Suprapubic skin (tissue), 4 donors: ENCODE measurements at regions not wholly inside any gene's neighbourhood (a gene's known extent, or its start where the extent isn't known, plus 50 kb on each side); places are given as distances from the start of the nearest gene placed in this dataset.

ENCODE experiments used
- DNase-seq, 2 donors: peaks; one replicate each; pipeline ENCODE4 v3.0.0-alpha.2; 2019; ENCODE audit warnings: low spot score in 2 of 2
- H3K27ac ChIP-seq: fragments of 200-600 bp; sonication (generic); one replicate; pipeline ENCODE4 v1.5.1; 2019
- H3K27me3 ChIP-seq: fragments of 200-600 bp; sonication (generic); one replicate; pipeline ENCODE4 v1.5.1; 2019
- H3K36me3 ChIP-seq: fragments of 200-600 bp; sonication (generic); one replicate; pipeline ENCODE4 v1.5.1; 2019
- H3K4me1 ChIP-seq: fragments of 200-600 bp; sonication (generic); one replicate; pipeline ENCODE4 v1.5.1; 2019
- H3K4me3 ChIP-seq: fragments of 200-600 bp; sonication (generic); one replicate; pipeline ENCODE4 v1.5.1; 2019; ENCODE audit warnings: mild to moderate bottlenecking
- H3K9me3 ChIP-seq: fragments of 200-600 bp; sonication (generic); one replicate; pipeline ENCODE4 v1.5.1; 2019
- CTCF ChIP-seq, 2 donors: fragments of 200-600 bp in 1 of 2; fragments of 450-650 bp in 1 of 2; sonication (generic) in 1 of 2; IDR thresholded peaks; one replicate each; pipeline ENCODE4 v1.5.1; 2016 to 2019; ENCODE audit warnings: antibody characterized with exemption in 2 of 2, mild to moderate bottlenecking in 1 of 2, moderate library complexity in 1 of 2
- EP300 ChIP-seq: sonication (generic); formaldehyde crosslinking; IDR thresholded peaks from one replicate; pipeline ENCODE4 v1.6.1; 2017; ENCODE audit warnings: antibody characterized with exemption
- POLR2A ChIP-seq, 2 donors: fragments of 450-650 bp; IDR thresholded peaks; one replicate each; pipeline ENCODE4 v1.6.1; 2017; ENCODE audit warnings: antibody characterized with exemption in 2 of 2, mild to moderate bottlenecking in 2 of 2, moderate library complexity in 2 of 2
- POLR2AphosphoS5 ChIP-seq, 3 donors: sonication (generic); formaldehyde crosslinking; IDR thresholded peaks; one replicate each; pipeline ENCODE4 v1.6.1; 2017; ENCODE audit warnings: antibody characterized with exemption in 3 of 3
- WGBS: methylation state at CpG from one replicate; pipeline ENCODE4 v1.1.5; 2018; 5-methylcytosine and 5-hydroxymethylcytosine counted together

GRCh38 chr12:108076556-108076955 is 52.5 kb upstream of the WSCD2 start:
- 80% methylated on average over 5 of the region's 5 CpGs for WGBS
- no peaks in the 10 kb centered on the region for H3K9me3 ChIP-seq
- TF ChIP-seq EP300 (no peak), POLR2A (IDR thresholded peaks at IDR 0.05) (no peak), POLR2AphosphoS5 (IDR thresholded peaks at IDR 0.05) (no peak), CTCF (IDR thresholded peaks at IDR 0.05) (no peak)
- DNase-seq, result peak in 1 of 2 donors; percentile 11
- H3K4me3 ChIP-seq, result no peak overlapping the region
- no peaks in the 10 kb centered on the region for H3K4me1 ChIP-seq
- H3K36me3 ChIP-seq, result no peaks in the 10 kb centered on the region
- peaks cover 23% of the 10 kb centered on the region for H3K27me3 ChIP-seq
- H3K27ac ChIP-seq, result no peak overlapping the region

- DNase-seq, result peak in 1 of 2 donors; percentile 12
- Histone ChIP-seq H3K9me3 (no peaks in the 10 kb centered on the region), H3K27ac (no peak overlapping the region), H3K27me3 (peaks cover 18% of the 10 kb centered on the region), H3K4me1 (no peaks in the 10 kb centered on the region), H3K4me3 (no peak overlapping the region), H3K36me3 (no peaks in the 10 kb centered on the region)
- WGBS, result 50% methylated on average over 3 of the region's 3 CpGs
- TF ChIP-seq POLR2A (IDR thresholded peaks at IDR 0.05), result no peak
- no peak for TF ChIP-seq CTCF (IDR thresholded peaks at IDR 0.05)
Observed at GRCh38 chr12:108078428-108078827, 50.7 kb upstream of the WSCD2 start.
